NCI-H2227 (cell line): ENCODE measurements at regions not wholly inside any gene's neighbourhood (a gene's known extent, or its start where the extent isn't known, plus 50 kb on each side); places are given as distances from the start of the nearest gene placed in this dataset.

Source experiments
- DNase-seq: peaks from one replicate; lab custom pipeline; 2025; ENCODE audit not compliant: unreplicated experiment; lab: John Stamatoyannopoulos, UW

- no peak for DNase-seq
Measured at GRCh38 chrX:39167791-39168190, 366.5 kb downstream of the MID1IP1 start.

- no peak for DNase-seq
Measured at GRCh38 chrX:39168609-39169008, 367.4 kb downstream of the MID1IP1 start.

- no peak for DNase-seq
Measured at GRCh38 chrX:39169976-39170375, 368.7 kb downstream of the MID1IP1 start.

GRCh38 chrX:39170464-39170863, 369.2 kb downstream of the MID1IP1 start:
- DNase-seq = no peak

GRCh38 chrX:39171686-39172085, 370.4 kb downstream of the MID1IP1 start:
- no peak for DNase-seq

GRCh38 chrX:39174241-39174771, 373.0 kb downstream of the MID1IP1 start:
- DNase-seq = no peak

GRCh38 chrX:39174772-39175417, 373.6 kb downstream of the MID1IP1 start:
- peak; percentile 63 for DNase-seq

GRCh38 chrX:39175418-39176057, 374.3 kb downstream of the MID1IP1 start:
- peak; percentile 49 for DNase-seq

GRCh38 chrX:39176105-39176504, 374.8 kb downstream of the MID1IP1 start:
- DNase-seq = no peak

GRCh38 chrX:39189431-39189830, 388.2 kb downstream of the MID1IP1 start:
- DNase-seq = no peak

GRCh38 chrX:39194673-39195072, 393.4 kb downstream of the MID1IP1 start:
- peak; percentile 74 for DNase-seq

GRCh38 chrX:39195156-39195555, 393.9 kb downstream of the MID1IP1 start:
- DNase-seq = peak; percentile 88

GRCh38 chrX:39196192-39197102, 395.2 kb downstream of the MID1IP1 start:
- no peak for DNase-seq

GRCh38 chrX:39199429-39199828, 398.2 kb downstream of the MID1IP1 start:
- DNase-seq = no peak

- DNase-seq = no peak
Measured at GRCh38 chrX:39201305-39201990, 400.2 kb downstream of the MID1IP1 start.

- no peak for DNase-seq
Measured at GRCh38 chrX:39202641-39203040, 401.4 kb downstream of the MID1IP1 start.

- no peak for DNase-seq
Measured at GRCh38 chrX:39203427-39203826, 402.2 kb downstream of the MID1IP1 start.

GRCh38 chrX:39204353-39204752, 403.1 kb downstream of the MID1IP1 start:
- DNase-seq = no peak

GRCh38 chrX:39204945-39205344, 403.7 kb downstream of the MID1IP1 start:
- DNase-seq = no peak

GRCh38 chrX:39205467-39205866, 404.2 kb downstream of the MID1IP1 start:
- no peak for DNase-seq
